Neural progenitor cell (in vitro differentiated cells): ENCODE measurements at regions not wholly inside any gene's neighbourhood (a gene's known extent, or its start where the extent isn't known, plus 50 kb on each side); places are given as distances from the start of the nearest gene placed in this dataset.
"Not testable (repeated sequence)": the region's sequence is repeated elsewhere in the genome, so short reads cannot be mapped to it uniquely, and the experiment has no call there.

ENCODE experiments used
- DNase-seq: peaks from one replicate; pipeline ENCODE4 v3.0.0-alpha.2; 2016; ENCODE audit warnings: low spot score
- H2AFZ ChIP-seq: fragments of 200-600 bp; sonication (generic); replicated peaks from 2 replicates; pipeline ENCODE4 v1.6.1; 2016; ENCODE audit warnings: antibody characterized with exemption
- H3F3A ChIP-seq: fragments of 200-600 bp; sonication (generic); 2 replicates; pipeline ENCODE4 v1.6.1; 2016; ENCODE audit warnings: antibody characterized with exemption, low read depth
- H3K27ac ChIP-seq: fragments of 200-600 bp; sonication (generic); 2 replicates; pipeline ENCODE4 v1.5.1; 2016; ENCODE audit warnings: mild to moderate bottlenecking
- H3K27me3 ChIP-seq: fragments of 200-600 bp; sonication (generic); 2 replicates; pipeline ENCODE4 v1.6.1; 2016; ENCODE audit warnings: mild to moderate bottlenecking, moderate library complexity
- H3K36me3 ChIP-seq: fragments of 200-600 bp; sonication (generic); 2 replicates; pipeline ENCODE4 v1.5.1; 2016
- H3K4me1 ChIP-seq: fragments of 200-600 bp; sonication (generic); 2 replicates; pipeline ENCODE4 v1.6.1; 2016; ENCODE audit warnings: mixed run types
- H3K4me2 ChIP-seq: fragments of 200-600 bp; sonication (generic); 2 replicates; pipeline ENCODE4 v1.6.1; 2016
- H3K4me3 ChIP-seq: fragments of 200-600 bp; sonication (generic); 2 replicates; pipeline ENCODE4 v1.5.1; 2016
- H3K79me2 ChIP-seq: fragments of 200-600 bp; sonication (generic); 2 replicates; pipeline ENCODE4 v1.6.1; 2016; ENCODE audit warnings: low read depth
- H3K9ac ChIP-seq: fragments of 200-600 bp; sonication (generic); 2 replicates; pipeline ENCODE4 v1.6.1; 2016
- H3K9me3 ChIP-seq: fragments of 200-600 bp; sonication (generic); 2 replicates; pipeline ENCODE4 v1.5.1; 2016; ENCODE audit warnings: low read depth
- H4K20me1 ChIP-seq: fragments of 200-600 bp; sonication (generic); 2 replicates; pipeline ENCODE4 v1.6.1; 2016; ENCODE audit warnings: low read depth
- H3K27ac Mint-ChIP-seq: 3 replicates; pipeline ENCODE4 v1.8.0; 2021; ENCODE audit warnings: mixed read lengths
- H3K27me3 Mint-ChIP-seq: 2 replicates; pipeline ENCODE4 v1.8.0; 2022; ENCODE audit warnings: low read depth, mild to moderate bottlenecking, inconsistent platforms, moderate library complexity, mixed read lengths; ENCODE audit not compliant: insufficient read depth
- H3K36me3 Mint-ChIP-seq: 3 replicates; pipeline ENCODE4 v1.8.0; 2021; ENCODE audit warnings: mixed read lengths
- H3K4me1 Mint-ChIP-seq: 3 replicates; pipeline ENCODE4 v1.8.0; 2021; ENCODE audit warnings: mixed read lengths
- H3K4me3 Mint-ChIP-seq: 3 replicates; pipeline ENCODE4 v1.8.0; 2021; ENCODE audit warnings: mild to moderate bottlenecking, moderate library complexity, mixed read lengths
- H3K9me3 Mint-ChIP-seq: 3 replicates; pipeline ENCODE4 v1.8.0; 2020; ENCODE audit warnings: mixed read lengths
- EZH2 ChIP-seq: fragments of 200-600 bp; sonication (generic); IDR thresholded peaks from 2 replicates; pipeline ENCODE4 v1.6.1; 2017; ENCODE audit warnings: antibody characterized with exemption, mild to moderate bottlenecking, moderate library complexity
- EZH2phosphoT487 ChIP-seq: fragments of 200-600 bp; sonication (generic); IDR thresholded peaks from 2 replicates; pipeline ENCODE4 v1.6.1; 2017; ENCODE audit warnings: antibody characterized with exemption
- TF ChIP-seq, protein P1 (sequence below): fragments of 200-600 bp; sonication (generic); IDR thresholded peaks from 2 replicates; pipeline ENCODE4 v1.5.1; 2017; ENCODE audit warnings: antibody characterized with exemption, mild to moderate bottlenecking

- H3F3A ChIP-seq = no peaks in the 10 kb centered on the region
- H4K20me1 ChIP-seq = no peaks in the 10 kb centered on the region
- Mint-ChIP-seq H3K36me3 (no peaks in the 10 kb centered on the region), H3K9me3 (peaks cover 34% of the 10 kb centered on the region), H3K27me3 (no peaks in the 10 kb centered on the region), H3K27ac (no peak overlapping the region), H3K4me3 (no peak overlapping the region), H3K4me1 (peaks cover 15% of the 10 kb centered on the region)
- DNase-seq = no peak
- no peak overlapping the region for H3K27ac ChIP-seq
- no peak overlapping the region for H2AFZ ChIP-seq
- H3K36me3 ChIP-seq = no peaks in the 10 kb centered on the region
- H3K4me1 ChIP-seq = no peaks in the 10 kb centered on the region
- no peak overlapping the region for H3K4me2 ChIP-seq
- no peaks in the 10 kb centered on the region for H3K79me2 ChIP-seq
- no peak overlapping the region for H3K4me3 ChIP-seq
- TF ChIP-seq, protein P1, sequence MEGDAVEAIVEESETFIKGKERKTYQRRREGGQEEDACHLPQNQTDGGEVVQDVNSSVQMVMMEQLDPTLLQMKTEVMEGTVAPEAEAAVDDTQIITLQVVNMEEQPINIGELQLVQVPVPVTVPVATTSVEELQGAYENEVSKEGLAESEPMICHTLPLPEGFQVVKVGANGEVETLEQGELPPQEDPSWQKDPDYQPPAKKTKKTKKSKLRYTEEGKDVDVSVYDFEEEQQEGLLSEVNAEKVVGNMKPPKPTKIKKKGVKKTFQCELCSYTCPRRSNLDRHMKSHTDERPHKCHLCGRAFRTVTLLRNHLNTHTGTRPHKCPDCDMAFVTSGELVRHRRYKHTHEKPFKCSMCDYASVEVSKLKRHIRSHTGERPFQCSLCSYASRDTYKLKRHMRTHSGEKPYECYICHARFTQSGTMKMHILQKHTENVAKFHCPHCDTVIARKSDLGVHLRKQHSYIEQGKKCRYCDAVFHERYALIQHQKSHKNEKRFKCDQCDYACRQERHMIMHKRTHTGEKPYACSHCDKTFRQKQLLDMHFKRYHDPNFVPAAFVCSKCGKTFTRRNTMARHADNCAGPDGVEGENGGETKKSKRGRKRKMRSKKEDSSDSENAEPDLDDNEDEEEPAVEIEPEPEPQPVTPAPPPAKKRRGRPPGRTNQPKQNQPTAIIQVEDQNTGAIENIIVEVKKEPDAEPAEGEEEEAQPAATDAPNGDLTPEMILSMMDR = no peak
- TF ChIP-seq EZH2phosphoT487 (no peak), EZH2 (no peak)
- no peak overlapping the region for H3K9ac ChIP-seq
- no peaks in the 10 kb centered on the region for H3K9me3 ChIP-seq
- no peaks in the 10 kb centered on the region for H3K27me3 ChIP-seq
Observed at GRCh38 chr3:110327870-110328269, 743.7 kb upstream of the NECTIN3 start.

DNA sequence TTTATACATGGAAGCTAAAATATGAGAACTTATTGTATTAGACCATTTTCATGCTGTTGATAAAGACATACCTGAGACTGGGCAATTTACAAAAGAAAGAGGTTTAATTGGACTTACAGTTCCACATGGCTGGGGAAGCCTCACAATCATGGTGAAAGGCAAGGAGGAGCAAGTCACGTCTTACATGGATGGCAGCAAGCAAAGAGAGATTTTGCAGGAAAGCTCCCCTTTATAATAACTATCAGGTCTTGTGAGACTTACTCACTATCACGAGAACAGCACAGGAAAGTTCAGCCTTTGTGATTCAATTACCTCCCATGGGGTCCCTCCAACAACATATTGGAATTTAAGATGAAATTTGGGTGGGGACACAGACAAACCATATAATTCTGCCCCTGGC is 740.1 kb upstream of the NECTIN3 start:
- H3K79me2 ChIP-seq, H3K4me1 ChIP-seq, H3K4me3 Mint-ChIP-seq, H3K36me3 ChIP-seq, H3K36me3 Mint-ChIP-seq, H3K27me3 ChIP-seq, H3K27me3 Mint-ChIP-seq, H3K4me2 ChIP-seq, H3F3A ChIP-seq, H3K4me1 Mint-ChIP-seq, H3K4me3 ChIP-seq, H3K9me3 ChIP-seq, H3K27ac ChIP-seq, DNase-seq, H2AFZ ChIP-seq, H3K27ac Mint-ChIP-seq, H3K9ac ChIP-seq, H4K20me1 ChIP-seq: not testable (repeated sequence)
- H3K9me3 Mint-ChIP-seq = peaks cover 38% of the 10 kb centered on the region

DNA sequence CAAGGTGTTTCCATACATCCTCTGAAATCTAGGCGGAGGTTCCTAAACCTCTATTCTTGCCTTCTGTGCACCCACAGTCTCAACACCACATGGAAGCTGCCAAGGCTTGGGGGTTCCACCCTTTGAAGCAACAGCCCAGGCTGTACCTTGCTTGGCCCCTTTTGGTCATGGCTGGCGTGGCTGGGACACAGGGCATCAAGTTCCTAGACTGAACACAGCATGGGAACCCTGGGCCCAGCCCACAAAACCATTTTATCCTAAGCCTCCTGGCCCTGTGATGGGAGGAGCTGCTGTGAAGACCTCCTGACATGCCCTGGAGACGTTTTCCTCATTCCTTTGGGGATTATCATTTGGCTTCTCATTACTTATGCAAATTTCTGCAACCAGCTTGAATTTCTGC is 739.0 kb upstream of the NECTIN3 start:
- Histone ChIP-seq H3K36me3 (no peaks in the 10 kb centered on the region), H3K27me3 (no peaks in the 10 kb centered on the region), H4K20me1 (no peaks in the 10 kb centered on the region), H3K27ac (no peak overlapping the region), H3K4me3 (no peak overlapping the region), H3K4me1 (no peaks in the 10 kb centered on the region), H2AFZ (no peak overlapping the region), H3F3A (no peaks in the 10 kb centered on the region), H3K9me3 (no peaks in the 10 kb centered on the region), H3K4me2 (no peak overlapping the region), H3K79me2 (no peaks in the 10 kb centered on the region), H3K9ac (no peak overlapping the region)
- Mint-ChIP-seq H3K9me3 (peaks cover 47% of the 10 kb centered on the region), H3K4me3 (no peak overlapping the region), H3K4me1 (no peaks in the 10 kb centered on the region), H3K27ac (no peak overlapping the region), H3K36me3 (peaks cover 2% of the 10 kb centered on the region), H3K27me3 (peaks cover under 1% of the 10 kb centered on the region)
- no peak for DNase-seq
- TF ChIP-seq EZH2phosphoT487 (no peak), EZH2 (no peak)
- TF ChIP-seq, protein P1 = no peak

DNA sequence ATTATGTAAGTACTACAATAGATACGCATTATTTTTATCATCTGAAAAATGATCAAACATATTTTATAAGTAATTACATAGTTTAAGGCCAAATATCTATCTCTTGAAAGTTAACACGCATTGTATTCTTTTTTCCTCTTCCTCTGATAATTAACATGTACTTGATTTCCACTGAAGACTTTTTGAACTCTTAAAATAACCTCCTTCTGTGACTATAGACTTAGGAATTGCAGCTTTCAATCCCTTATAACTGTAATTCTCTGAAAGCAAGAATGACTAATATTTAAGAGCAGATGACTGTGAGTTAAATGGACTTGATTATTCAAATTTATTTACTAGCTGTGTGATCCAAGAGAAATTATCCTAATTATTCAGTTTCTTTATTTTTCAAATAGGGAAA is 730.6 kb upstream of the NECTIN3 start:
- Histone ChIP-seq H3K9me3 (no peaks in the 10 kb centered on the region), H2AFZ (no peak overlapping the region), H3K4me1 (no peaks in the 10 kb centered on the region), H3K27me3 (no peaks in the 10 kb centered on the region), H3K9ac (no peak overlapping the region), H3K4me3 (no peak overlapping the region), H3K79me2 (no peaks in the 10 kb centered on the region), H3K36me3 (no peaks in the 10 kb centered on the region), H3F3A (no peaks in the 10 kb centered on the region), H3K4me2 (no peak overlapping the region), H4K20me1 (no peaks in the 10 kb centered on the region), H3K27ac (no peak overlapping the region)
- H3K27me3 Mint-ChIP-seq = peaks cover 2% of the 10 kb centered on the region
- no peak for TF ChIP-seq EZH2
- TF ChIP-seq, protein P1 = no peak
- no peak for TF ChIP-seq EZH2phosphoT487
- peaks cover 17% of the 10 kb centered on the region for H3K9me3 Mint-ChIP-seq
- peaks cover 2% of the 10 kb centered on the region for H3K36me3 Mint-ChIP-seq
- no peak for DNase-seq
- no peak overlapping the region for H3K27ac Mint-ChIP-seq
- H3K4me3 Mint-ChIP-seq = no peak overlapping the region
- H3K4me1 Mint-ChIP-seq = no peaks in the 10 kb centered on the region
